GM04504 (cell line): ENCODE measurements at regions not wholly inside any gene's neighbourhood (a gene's known extent, or its start where the extent isn't known, plus 50 kb on each side); places are given as distances from the start of the nearest gene placed in this dataset.
A peak's percentile ranks its signal among the peaks of the same experiment; 100 is the strongest.
"Not testable (repeated sequence)": the region's sequence is repeated elsewhere in the genome, so short reads cannot be mapped to it uniquely, and the experiment has no call there.

Source experiments
- DNase-seq: peaks from one replicate; pipeline ENCODE4 v3.0.0-alpha.2; 2012; ENCODE audit warnings: low read depth

- DNase-seq: no peak
These were observed 51.9 kb upstream of the RBM47 start for GRCh38 chr4:40681600-40681999.

GRCh38 chr4:40682290-40683101 is 52.8 kb upstream of the RBM47 start:
- no peak for DNase-seq

GRCh38 chr4:40683536-40684145 is 54.0 kb upstream of the RBM47 start:
- DNase-seq: not testable (repeated sequence)

DNA sequence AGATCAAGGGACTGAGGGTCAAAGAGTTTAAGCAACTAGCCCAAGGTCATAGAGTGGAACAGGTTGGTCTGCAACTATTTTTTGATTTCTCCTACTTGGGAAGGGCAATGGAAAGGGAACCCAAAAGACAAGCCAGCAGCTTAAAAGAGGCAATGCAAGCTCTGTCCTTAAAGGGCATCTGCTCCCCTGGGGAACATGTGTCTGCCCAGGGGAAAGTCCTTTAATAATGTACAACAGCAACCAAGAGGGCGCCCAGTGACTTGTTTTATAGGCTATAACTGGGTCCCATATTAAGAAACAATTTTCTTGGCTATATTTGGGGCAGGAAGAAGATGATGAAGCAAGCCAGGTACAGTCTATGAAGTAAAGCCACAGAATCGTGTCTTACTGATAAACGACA is 54.7 kb upstream of the RBM47 start:
- no peak for DNase-seq

DNA sequence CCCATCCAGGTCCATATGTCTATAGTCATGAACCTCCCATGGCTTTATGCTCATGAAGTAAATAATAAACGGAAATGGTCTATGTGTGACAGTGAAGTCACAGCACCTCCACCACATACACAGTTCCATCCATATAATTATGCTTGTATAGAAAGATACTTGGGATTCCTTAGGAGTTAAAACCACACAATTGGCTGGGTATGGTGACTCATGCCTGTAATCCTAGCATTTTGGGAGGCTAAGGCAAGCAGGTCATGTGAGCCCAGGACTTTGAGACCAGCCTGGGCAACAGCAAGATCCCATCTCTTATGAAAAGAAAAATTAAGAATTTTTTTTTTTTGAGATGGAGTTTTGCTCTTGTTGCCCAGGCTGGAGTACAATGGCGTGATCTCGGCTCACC is 55.6 kb upstream of the RBM47 start:
- DNase-seq: peak; percentile 22

DNA sequence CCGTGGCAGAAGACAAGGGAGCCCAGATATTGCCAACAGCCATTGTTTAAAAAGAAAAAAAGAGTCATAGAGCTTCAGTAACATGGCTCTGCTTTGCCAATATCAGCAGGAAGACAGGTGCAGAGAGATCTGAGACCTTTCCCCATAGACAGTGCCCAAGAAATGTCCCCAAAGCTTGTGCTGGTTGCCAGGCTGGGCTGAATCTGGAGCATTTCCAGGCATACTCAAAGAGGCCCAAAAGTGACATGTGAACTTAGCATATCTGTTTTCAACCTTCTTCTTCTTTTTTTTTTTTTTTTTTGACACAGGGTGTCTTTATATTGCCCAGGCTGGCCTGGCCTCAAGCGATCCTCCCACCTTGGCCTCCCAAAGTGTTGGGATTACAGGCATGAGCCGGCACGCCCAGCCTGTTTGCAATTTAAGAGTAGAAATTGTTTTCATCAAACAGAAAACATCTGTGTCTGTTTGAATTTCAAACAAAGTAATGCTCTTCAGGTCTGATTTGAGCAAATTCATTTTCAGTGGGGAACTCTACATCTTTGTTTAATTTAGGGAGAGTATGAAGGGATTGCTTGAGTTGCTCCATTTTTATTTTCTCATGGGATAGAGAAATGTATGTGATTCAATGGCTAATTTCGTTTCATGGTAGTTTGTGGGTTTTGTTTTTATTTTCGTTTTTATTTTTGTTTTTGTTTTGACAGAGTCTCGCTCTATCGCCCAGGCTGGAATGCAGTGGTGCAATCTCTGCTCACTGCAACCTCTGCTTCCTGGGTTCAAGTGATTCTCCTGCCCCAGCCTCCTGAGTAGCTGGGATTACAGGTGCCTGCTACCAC is 56.6 kb upstream of the RBM47 start:
- no peak for DNase-seq

DNA sequence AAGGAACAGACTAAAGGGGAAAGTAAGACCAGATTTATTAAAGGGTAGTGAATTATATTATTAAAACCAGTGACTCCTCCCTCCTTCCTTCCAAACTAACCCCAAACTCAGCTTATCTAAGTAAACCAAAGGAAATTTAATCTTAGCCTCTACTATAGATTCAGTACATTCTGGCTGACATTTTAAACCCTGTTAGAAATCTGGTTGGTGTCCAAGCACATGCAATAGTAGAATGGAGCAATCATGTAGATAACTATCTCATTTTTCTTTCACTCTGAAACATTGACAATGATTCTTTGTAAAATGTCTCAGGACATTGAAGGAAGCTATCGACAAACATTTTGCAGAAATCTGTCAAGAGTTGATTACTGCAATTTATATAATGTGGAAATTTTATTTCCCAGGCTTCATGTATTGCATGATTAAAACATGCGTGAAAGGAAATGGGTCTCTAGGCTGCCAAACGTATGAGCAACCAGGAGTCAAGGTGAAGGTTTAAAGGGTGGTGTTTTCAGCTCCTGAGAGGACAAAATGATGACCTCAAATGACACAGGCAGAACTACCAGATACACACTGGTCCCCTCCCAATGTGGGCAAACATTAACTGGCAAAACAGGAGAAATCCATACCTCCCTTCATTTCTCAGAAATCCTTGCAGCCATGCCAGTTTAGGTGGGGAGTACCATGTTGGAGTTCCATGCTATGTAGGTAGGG is 58.2 kb upstream of the RBM47 start:
- DNase-seq: no peak

DNA sequence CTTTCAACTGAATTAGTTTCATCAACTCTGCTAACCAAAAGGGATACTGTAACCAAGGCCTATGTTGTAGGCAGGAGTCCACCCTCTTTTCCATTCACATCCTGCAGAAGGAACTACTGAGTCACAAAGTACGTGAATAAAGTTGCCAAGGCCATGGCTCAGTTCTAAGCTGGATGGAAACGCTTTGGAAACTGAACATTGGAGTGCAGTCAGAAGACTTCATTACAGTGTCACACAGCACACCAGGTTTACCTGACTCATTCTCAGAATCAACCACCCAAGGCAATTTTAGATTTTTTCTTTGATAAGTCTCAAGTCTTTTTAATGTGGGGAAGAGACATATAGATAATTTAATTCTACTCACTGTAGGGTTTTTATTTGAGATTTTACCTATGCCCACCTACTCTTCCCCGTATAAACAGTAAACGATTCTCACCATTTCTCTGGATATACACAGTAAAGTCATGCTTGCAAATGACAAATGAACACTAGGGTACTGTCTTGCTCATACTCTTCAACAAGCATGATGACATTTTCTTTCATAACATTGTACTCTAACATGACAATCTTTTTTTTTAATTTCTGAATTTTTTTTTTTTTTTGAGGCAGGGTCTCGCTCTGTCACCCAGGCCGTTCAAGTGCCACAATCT is 58.9 kb upstream of the RBM47 start:
- no peak for DNase-seq

GRCh38 chr4:40693946-40694345 is 55.8 kb upstream of the NSUN7 start:
- DNase-seq: no peak

GRCh38 chr4:40697476-40697875 is 52.3 kb upstream of the NSUN7 start:
- not testable (repeated sequence) for DNase-seq

- DNase-seq: no peak
These were observed 51.0 kb upstream of the NSUN7 start for GRCh38 chr4:40698733-40699132.

DNA sequence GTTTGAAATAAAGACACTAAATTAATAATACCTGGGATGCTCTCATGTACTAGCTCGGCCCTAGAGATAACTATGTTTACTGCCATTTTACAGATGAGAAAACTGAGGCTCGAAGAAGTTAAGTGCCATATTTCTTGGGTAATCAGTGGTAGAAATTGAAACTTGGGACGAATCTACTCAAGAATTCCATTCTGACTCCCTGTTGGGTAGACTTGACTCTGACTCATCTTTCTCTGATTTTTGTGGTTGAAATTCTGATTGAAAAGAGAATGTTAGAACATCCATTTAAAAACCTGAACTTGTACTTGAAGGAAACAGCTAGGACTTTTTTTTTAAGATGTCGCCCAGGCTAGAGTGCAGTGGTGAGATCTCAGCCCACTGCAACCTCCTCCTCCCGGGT is 50.1 kb upstream of the NSUN7 start:
- DNase-seq: peak; percentile 17
